K562 (cell line): ENCODE measurements at regions not wholly inside any gene's neighbourhood (a gene's known extent, or its start where the extent isn't known, plus 50 kb on each side); places are given as distances from the start of the nearest gene placed in this dataset.

Experiments used
- ATAC-seq: fragments of 200-7000 bp; cut with Tn5 transposase; 3 replicates; pipeline ENCODE4 v1.9.1; 2020; ENCODE audit warnings: moderate library complexity
- BruUV-seq: library from RNA; stranded (reverse); fragments of 400-500 nt; replicated peaks from 2 replicates; lab custom pipeline; 2021; lab: Mats Ljungman, UMichigan
- CTCF ChIA-PET: fragments of 300-600 bp; formaldehyde crosslinking; extraction: SDS; loops from one replicate; lab custom pipeline; 2021; ENCODE audit warnings: low intra/inter-chr PET ratio; lab: Yijun Ruan, JAX
- POLR2A ChIA-PET: fragments of 300-600, 350-650 bp; sonication (Branson Sonifier 250); formaldehyde crosslinking; extraction: SDS; loops from one replicate; lab custom pipeline; 2021; ENCODE audit warnings: antibody characterized with exemption, inconsistent platforms; lab: Yijun Ruan, JAX
- DNase-seq, 4 experiments: peaks; one replicate each; pipeline versions ENCODE4 v3.0.0 to v3.0.0-alpha.2; 2011 to 2018; ENCODE audit warnings: low spot score in 3 of 4, mixed read lengths in 3 of 4; ENCODE audit errors: extremely low read depth in 1 of 4
- FAIRE-seq: peaks from 2 replicates; lab custom pipeline; 2011; peaks lifted over from hg19 to GRCh38; lab: Jason Lieb, UNC
- H2AFZ ChIP-seq: 2 replicates; pipeline ENCODE4 v1.6.0; 2011; ENCODE audit warnings: low read depth, low read length, control low read depth, inconsistent platforms
- H3K27ac ChIP-seq: fragments of 200-600 bp; 3 replicates; pipeline ENCODE4 v1.8.0; 2011; ENCODE audit warnings: low read depth, mild to moderate bottlenecking, control low read depth, inconsistent platforms, low read length, moderate library complexity, mixed read lengths; ENCODE audit errors: extremely low read depth
- H3K27me3 ChIP-seq, 2 experiments: fragments of 300-600 bp in 1 of 2; 2 replicates in 1 of 2; 3 replicates in 1 of 2; pipeline versions ENCODE4 v1.6.0 to v1.8.0; 2011; ENCODE audit warnings: inconsistent platforms in 2 of 2, low read length in 2 of 2, mild to moderate bottlenecking in 1 of 2, mixed read lengths in 1 of 2, moderate library complexity in 1 of 2; ENCODE audit not compliant: control insufficient read depth in 2 of 2, insufficient read depth in 2 of 2
- H3K36me3 ChIP-seq: fragments of 300-600 bp; 3 replicates; pipeline ENCODE4 v1.8.0; 2011; ENCODE audit warnings: mild to moderate bottlenecking, low read length, inconsistent platforms; ENCODE audit not compliant: control insufficient read depth, insufficient read depth
- H3K4me1 ChIP-seq, 2 experiments: fragments of 200-600 bp in 1 of 2; replicated peaks in 1 of 2; 2 replicates in 1 of 2; 3 replicates in 1 of 2; pipeline versions ENCODE4 v1.5.1 to v1.8.0; 2011; ENCODE audit warnings: inconsistent platforms in 2 of 2, low read length in 2 of 2, mild to moderate bottlenecking in 1 of 2, mixed read lengths in 1 of 2, moderate library complexity in 1 of 2; ENCODE audit not compliant: control insufficient read depth in 2 of 2, insufficient read depth in 2 of 2
- H3K4me2 ChIP-seq: 2 replicates; pipeline ENCODE4 v1.6.1; 2011; ENCODE audit warnings: low read length, control low read depth, inconsistent platforms, mixed read lengths; ENCODE audit not compliant: insufficient read depth
- H3K4me3 ChIP-seq: fragments of 200-600 bp; sonication (generic), shearing (Covaris generic); 2 replicates; pipeline ENCODE4 v1.5.1; 2016; ENCODE audit warnings: control low read depth, inconsistent platforms
- H3K79me2 ChIP-seq: fragments of 200-600 bp; 3 replicates; pipeline ENCODE4 v1.8.0; 2011; ENCODE audit warnings: low read length, inconsistent platforms; ENCODE audit not compliant: control insufficient read depth, insufficient read depth
- H3K9ac ChIP-seq, 2 experiments: 2 replicates each; pipeline versions ENCODE4 v1.6.0 to v1.6.1; 2011; ENCODE audit warnings: low read depth in 2 of 2, low read length in 2 of 2, control low read depth in 1 of 2, inconsistent platforms in 1 of 2, mild to moderate bottlenecking in 1 of 2, mixed read lengths in 1 of 2; ENCODE audit not compliant: insufficient read depth in 1 of 2
- H3K9me1 ChIP-seq: one replicate; pipeline ENCODE4 v1.6.0; 2011; ENCODE audit warnings: inconsistent platforms, mild to moderate bottlenecking, low read length, moderate library complexity; ENCODE audit not compliant: control insufficient read depth, insufficient read depth
- H3K9me3 ChIP-seq: replicated peaks from 2 replicates; pipeline ENCODE4 v1.5.1; 2011; ENCODE audit warnings: low read depth, low read length, inconsistent platforms; ENCODE audit not compliant: control insufficient read depth, insufficient read depth
- H4K20me1 ChIP-seq: replicated peaks from 2 replicates; pipeline ENCODE4 v1.6.1; 2011; ENCODE audit warnings: low read length, inconsistent platforms, mixed read lengths; ENCODE audit not compliant: control insufficient read depth, insufficient read depth
- ARID2 ChIP-seq: fragments of 450-650 bp; IDR thresholded peaks from 2 replicates; pipeline ENCODE4 v1.6.1; 2017; ENCODE audit warnings: antibody characterized with exemption, mild to moderate bottlenecking
- ASH1L ChIP-seq: fragments of 450-650 bp; IDR thresholded peaks from 2 replicates; pipeline ENCODE4 v1.6.1; 2018; ENCODE audit warnings: borderline replicate concordance, mild to moderate bottlenecking, low read depth; ENCODE audit not compliant: partially characterized antibody
- ATF4 ChIP-seq: fragments of 450-650 bp; formaldehyde crosslinking; IDR thresholded peaks from 2 replicates; pipeline ENCODE4 v1.4.0; 2022; ENCODE audit warnings: mild to moderate bottlenecking, moderate library complexity
- EP400 ChIP-seq: fragments of 450-650 bp; IDR thresholded peaks from 2 replicates; pipeline ENCODE4 v1.6.1; 2017; ENCODE audit warnings: antibody characterized with exemption, mild to moderate bottlenecking, moderate library complexity
- GATAD2B ChIP-seq: fragments of 450-650 bp; IDR thresholded peaks from 2 replicates; pipeline ENCODE4 v1.6.1; 2017; ENCODE audit warnings: mild to moderate bottlenecking, borderline replicate concordance
- MBD2 ChIP-seq: sonication (generic); IDR thresholded peaks from 2 replicates; pipeline ENCODE4 v1.6.1; 2016; ENCODE audit warnings: low read depth, borderline replicate concordance
- MEF2D ChIP-seq: conservative IDR thresholded peaks from 2 replicates; pipeline ENCODE4 v1.6.1; 2016; ENCODE audit warnings: low read depth, missing genetic modification characterization, missing compliant biosample characterization
- NFYB ChIP-seq: IDR thresholded peaks from 2 replicates; pipeline ENCODE4 v1.6.1; 2011; ENCODE audit warnings: mild to moderate bottlenecking, moderate library complexity; ENCODE audit not compliant: insufficient read length; ENCODE audit errors: extremely low read depth
- RFX1 ChIP-seq: fragments of 450-650 bp; IDR thresholded peaks from 2 replicates; pipeline ENCODE4 v1.6.1; 2016; ENCODE audit warnings: mild to moderate bottlenecking, moderate library complexity
- TGIF2 ChIP-seq: sonication (generic); formaldehyde crosslinking; IDR thresholded peaks from 2 replicates; pipeline ENCODE4 v1.8.1; 2022; ENCODE audit warnings: mild to moderate bottlenecking, missing genetic modification reagents, moderate library complexity
- WHSC1 ChIP-seq: IDR thresholded peaks from one replicate; pipeline ENCODE4 v1.6.1; 2012; ENCODE audit warnings: low read length, control low read depth, inconsistent platforms
- ZBTB33 ChIP-seq: sonication (generic); formaldehyde crosslinking; IDR thresholded peaks from 2 replicates; pipeline ENCODE4 v1.8.1; 2023; ENCODE audit warnings: mild to moderate bottlenecking, missing genetic modification reagents
- ZNF121 ChIP-seq: sonication (generic); formaldehyde crosslinking; conservative IDR thresholded peaks from 2 replicates; pipeline ENCODE4 v1.8.0; 2022; ENCODE audit warnings: missing genetic modification reagents
- ZNF347 ChIP-seq: fragments of 450-650 bp; formaldehyde crosslinking; IDR thresholded peaks from 2 replicates; pipeline ENCODE4 v1.4.0; 2020; ENCODE audit warnings: low read depth, mild to moderate bottlenecking, moderate library complexity
- ZNF707 ChIP-seq: fragments of 250-450 bp; sonication (Bioruptor Pico); conservative IDR thresholded peaks from 2 replicates; pipeline ENCODE4 v1.8.0; 2022; ENCODE audit warnings: inconsistent platforms, mild to moderate bottlenecking, moderate library complexity
- ZNF766 ChIP-seq: fragments of 200-800 bp; sonication (Bioruptor generic); conservative IDR thresholded peaks from 2 replicates; pipeline ENCODE4 v1.6.1; 2016; ENCODE audit warnings: missing genetic modification characterization, missing compliant biosample characterization
- WGBS: fragments of 100-300 bp; shearing (Covaris generic); methylation state at CpG from one replicate; pipeline ENCODE4 v1.1.6; 2016; ENCODE audit warnings: low coverage, mixed read lengths; ENCODE audit not compliant: insufficient coverage; ENCODE audit errors: missing lambda C conversion rate; 5-methylcytosine and 5-hydroxymethylcytosine counted together
- in situ Hi-C: fragments of 300-500 bp; cut with MboI; formaldehyde crosslinking; loops from 4 replicates; pipeline ENCODE4 v1.15.0; 2018; ENCODE audit warnings: inconsistent platforms, mixed read lengths
- intact Hi-C: fragments of 100-400 bp; cut with micrococcal nuclease; formaldehyde crosslinking; loops from 2 replicates; pipeline ENCODE4 v1.14.2; 2022

- WGBS: 7% methylated on average over 2 of the region's 2 CpGs
- Histone ChIP-seq H3K9me1 (no peaks in the 10 kb centered on the region), H3K79me2 (no peaks in the 10 kb centered on the region), H3K36me3 (no peaks in the 10 kb centered on the region), H2AFZ (no peak overlapping the region), H3K27ac (no peak overlapping the region), H3K27me3 (peaks cover 35 to 65% of the 10 kb centered on the region in 2 experiments), H3K4me1 (peaks cover 3 to 4% of the 10 kb centered on the region in 2 experiments; a peak in 2 of 5 replicates), H3K4me3 (no peak overlapping the region), H3K9ac (no peak overlapping the region), H3K4me2 (no peak overlapping the region), H4K20me1 (peaks cover 4% of the 10 kb centered on the region; the same call in 1 of the 2 replicates), H3K9me3 (no peaks in the 10 kb centered on the region)
- TF ChIP-seq TGIF2 (no peak), ZNF121 (CRISPR knock-in tag) (peak; percentile 29; the same call in 1 of the 2 replicates), ASH1L (no peak)
- no TSS peak for BruUV-seq
- ChIA-PET CTCF (no interaction called here), POLR2A (interaction anchor here (0.9 kb wide), 1 partner anchor 39 kb away, joined by 3 read pairs; no protein-coding TSS in a partner anchor)
- intact Hi-C loops: no loop called here
- DNase-seq (no peak), FAIRE-seq (no peak), ATAC-seq (no peak)
- in situ Hi-C loops: no loop called here
Measured at GRCh38 chr1:212519131-212519530, 86.4 kb downstream of the NENF start.

GRCh38 chr1:212520299-212520698, 87.6 kb downstream of the NENF start:
- Histone ChIP-seq H3K79me2 (no peaks in the 10 kb centered on the region), H3K36me3 (no peaks in the 10 kb centered on the region), H4K20me1 (peaks cover 4% of the 10 kb centered on the region; the same call in 1 of the 2 replicates), H3K4me2 (no peak overlapping the region), H3K4me1 (no peaks in the 10 kb centered on the region), H3K9me3 (no peaks in the 10 kb centered on the region), H3K9ac (no peak overlapping the region), H3K27ac (no peak overlapping the region), H3K4me3 (no peak overlapping the region), H3K27me3 (peaks cover 38 to 65% of the 10 kb centered on the region in 2 experiments), H3K9me1 (peaks cover under 1% of the 10 kb centered on the region), H2AFZ (no peak overlapping the region)
- no peak for DNase-seq
- ChIA-PET POLR2A (interaction anchor here (1.5 kb wide), 1 partner anchor 39 kb away, joined by 4 read pairs; no protein-coding TSS in a partner anchor), CTCF (no interaction called here)
- no peak for ATAC-seq
- in situ Hi-C loops: no loop called here
- no peak for FAIRE-seq
- TF ChIP-seq ZNF707 (CRISPR knock-in tag) (no peak), EP400 (no peak), GATAD2B (no peak), WHSC1 (no peak), RFX1 (no peak), ZBTB33 (CRISPR knock-in tag) (no peak), ATF4 (CRISPR knock-in tag) (no peak), NFYB (no peak), MEF2D (tag) (no peak), MBD2 (no peak), ZNF766 (CRISPR knock-in tag) (no peak), ARID2 (no peak), ZNF347 (CRISPR knock-in tag) (no peak)
- intact Hi-C loops: no loop called here
- no TSS peak for BruUV-seq
